GM18505 (cell line): ENCODE measurements at regions not wholly inside any gene's neighbourhood (a gene's known extent, or its start where the extent isn't known, plus 50 kb on each side); places are given as distances from the start of the nearest gene placed in this dataset.

Experiments
- ATAC-seq: cut with Tn5 transposase; IDR thresholded peaks from one replicate; pipeline ENCODE4 v1.9.1; 2021; ENCODE audit not compliant: unreplicated experiment
- POLR2A ChIP-seq: IDR thresholded peaks from 4 replicates; pipeline ENCODE4 v1.6.1; 2011; ENCODE audit warnings: borderline replicate concordance; ENCODE audit not compliant: insufficient read depth, insufficient read length; ENCODE audit errors: extremely low read depth

DNA sequence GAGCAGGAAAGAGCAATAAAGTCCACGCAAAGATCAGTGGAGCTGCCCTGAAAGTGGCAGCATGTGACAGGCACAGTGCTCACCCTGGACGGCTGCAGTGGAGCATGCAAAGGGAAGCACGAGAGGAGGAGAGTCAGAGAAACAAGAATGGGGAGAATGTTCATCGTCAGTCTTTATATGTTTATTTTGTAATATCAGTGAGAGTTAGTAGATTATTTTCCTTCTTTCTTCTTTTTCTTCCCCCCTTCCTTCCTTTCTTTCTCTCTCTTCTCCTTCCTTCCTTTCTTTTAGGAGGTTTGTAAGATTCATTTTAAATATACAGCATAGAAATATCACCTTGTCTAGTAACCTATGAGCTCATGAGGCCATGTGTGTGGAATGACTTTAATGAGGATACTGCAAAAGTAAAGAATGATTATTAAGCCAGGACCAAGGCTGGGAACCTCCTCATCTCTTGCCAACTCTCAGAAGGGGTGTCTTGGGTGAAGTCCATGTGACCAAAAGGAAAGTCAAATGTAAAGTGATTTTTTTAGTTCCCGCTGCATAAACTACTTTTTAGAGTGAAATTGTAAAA, 321.1 kb downstream of the AASDHPPT start:
- TF ChIP-seq POLR2A = no peak
- ATAC-seq = no peak

DNA sequence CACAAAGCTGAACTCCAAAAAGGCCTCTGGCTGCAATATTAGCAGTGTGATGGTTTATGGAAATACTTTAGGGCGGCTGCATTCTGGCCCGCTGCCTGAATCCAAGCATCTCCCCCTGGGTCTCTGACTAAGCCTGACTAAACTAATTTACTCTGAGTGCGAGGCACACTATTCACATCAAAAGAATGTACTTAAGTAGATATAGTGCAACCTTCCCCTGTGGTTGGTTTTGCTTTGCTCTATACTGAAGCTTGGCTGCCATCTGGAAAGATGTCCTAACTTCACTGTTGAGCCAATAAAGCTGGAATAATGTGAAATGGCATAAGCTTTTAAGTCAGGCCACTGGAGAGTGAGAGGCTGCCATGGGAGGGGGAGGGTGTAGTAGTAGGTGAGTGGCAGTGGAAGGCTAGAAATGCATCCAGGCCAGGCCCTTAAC, 321.6 kb downstream of the AASDHPPT start:
- TF ChIP-seq POLR2A = no peak
- no peak for ATAC-seq

DNA sequence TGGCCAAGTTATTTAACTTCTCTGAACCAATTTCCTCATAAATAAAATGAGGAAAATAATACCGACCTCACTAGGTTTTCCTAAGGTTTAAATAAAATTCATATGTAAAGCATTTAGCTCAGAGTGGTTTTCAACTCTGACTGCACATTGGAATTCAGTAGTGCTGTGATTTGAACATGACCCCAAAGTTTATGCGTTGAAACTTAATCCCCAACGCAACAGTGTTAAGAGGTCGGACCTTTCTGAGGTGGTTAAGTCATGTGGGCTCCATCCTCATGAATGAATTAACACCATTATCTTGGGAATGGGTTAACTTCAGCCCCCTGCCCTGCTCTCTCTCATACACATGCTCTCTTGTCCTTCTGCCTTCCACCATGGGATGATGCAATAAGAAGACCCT, 322.2 kb downstream of the AASDHPPT start:
- ATAC-seq = no peak
- TF ChIP-seq POLR2A = no peak

DNA sequence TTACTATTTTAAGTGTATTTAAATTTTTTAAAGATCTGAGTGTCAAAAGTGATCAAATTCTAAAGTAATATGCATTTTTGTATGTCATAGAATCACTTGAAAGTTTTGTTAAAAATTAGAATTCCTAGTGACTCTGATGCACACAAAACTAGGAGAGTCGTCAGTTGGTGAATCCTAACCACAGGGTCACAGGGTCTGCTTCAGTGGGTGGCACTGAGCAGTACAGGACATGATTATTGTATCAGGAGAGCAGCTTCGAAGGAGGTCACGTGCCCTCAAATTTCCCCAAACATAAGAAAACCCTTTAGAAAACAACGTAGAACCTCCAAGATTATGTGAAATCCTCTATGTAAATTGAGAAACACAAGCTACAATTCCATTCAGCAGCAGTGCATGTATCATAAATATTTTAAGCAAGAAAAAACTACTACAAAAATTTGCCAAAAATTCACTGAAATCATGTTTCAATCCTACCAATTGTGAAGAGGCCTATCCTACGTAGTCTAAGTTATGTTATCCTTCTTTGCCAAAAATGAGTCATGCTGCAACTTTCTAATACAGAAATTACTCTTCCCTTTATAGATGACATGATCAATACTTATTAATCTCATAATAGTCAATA, 323.6 kb downstream of the AASDHPPT start:
- no peak for TF ChIP-seq POLR2A
- no peak for ATAC-seq

DNA sequence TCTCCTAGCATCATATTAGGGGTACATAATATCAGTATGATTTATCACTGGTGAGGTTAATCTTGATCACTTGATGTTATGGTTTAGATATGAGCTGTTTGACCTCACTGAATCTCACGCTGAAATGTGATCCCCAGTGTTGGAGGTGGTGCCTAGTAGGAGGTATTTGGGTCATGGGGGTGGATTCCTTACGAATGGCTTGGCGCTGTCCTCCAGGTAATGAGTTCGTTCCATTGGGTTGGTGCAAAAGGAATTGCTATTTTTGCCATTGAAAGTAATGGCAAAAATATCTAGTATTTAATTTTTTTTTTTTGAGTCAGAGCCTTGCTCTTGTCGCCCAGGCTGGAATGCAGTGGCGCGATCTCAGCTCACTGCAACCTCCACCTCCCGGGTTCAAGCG, 326.3 kb downstream of the AASDHPPT start:
- ATAC-seq = no peak
- no peak for TF ChIP-seq POLR2A

DNA sequence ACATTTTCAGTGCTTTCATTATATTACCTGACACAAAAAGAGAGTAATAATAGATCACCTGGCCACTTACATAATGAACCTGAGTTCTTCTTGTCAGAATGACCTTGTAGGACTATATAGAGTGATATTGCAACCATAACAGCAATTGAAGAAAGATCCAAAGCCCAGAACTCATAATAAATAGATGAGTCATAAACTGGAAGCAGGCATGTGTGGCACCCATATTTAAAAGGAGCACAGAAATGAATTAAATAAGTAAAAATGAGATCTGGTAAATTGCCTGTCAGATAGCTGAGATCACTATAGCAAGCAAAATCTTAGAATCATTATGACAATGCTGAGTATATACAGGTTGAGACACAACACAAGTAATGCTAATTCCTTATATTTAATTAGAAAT, 331.8 kb downstream of the AASDHPPT start:
- no peak for ATAC-seq

DNA sequence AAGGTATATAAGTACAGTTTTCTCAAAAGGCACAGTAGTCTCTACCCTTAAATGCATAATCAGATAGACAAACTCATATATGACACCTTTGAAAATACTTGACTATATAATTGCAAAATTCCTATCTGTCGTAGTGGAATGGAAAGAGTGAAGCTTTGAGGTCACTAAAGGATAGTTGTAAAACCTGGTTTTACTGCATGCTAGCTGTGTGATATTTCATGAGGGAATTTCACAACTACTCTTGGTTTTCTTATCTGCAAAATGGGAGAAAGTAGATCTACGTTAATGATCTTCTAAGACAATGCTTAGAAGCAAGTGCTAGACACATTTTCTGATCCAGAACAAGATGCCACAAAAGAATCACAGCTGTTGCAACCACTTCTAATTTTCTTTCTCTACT, 332.2 kb downstream of the AASDHPPT start:
- TF ChIP-seq POLR2A = no peak
- ATAC-seq = no peak

More for the DNA sequence above, 331.8 kb downstream of the AASDHPPT start:
- no peak for TF ChIP-seq POLR2A

DNA sequence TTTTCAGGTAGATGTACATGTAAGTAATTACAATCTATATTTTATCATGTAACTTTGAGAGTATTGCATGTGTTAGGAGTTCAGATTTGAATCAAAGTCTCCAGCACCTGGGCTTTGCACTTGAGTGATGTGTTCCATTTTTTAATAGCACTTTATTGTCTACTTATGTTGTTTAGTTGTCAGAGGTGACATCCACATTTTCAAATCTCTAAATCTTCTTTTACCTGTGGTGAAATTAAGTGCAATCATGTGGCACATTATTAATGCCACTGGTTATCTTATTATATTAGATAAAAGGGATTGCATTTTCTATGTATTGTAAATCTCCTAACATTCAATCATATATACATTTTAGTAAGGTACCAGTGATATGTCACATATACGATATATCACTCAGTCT, 333.4 kb downstream of the AASDHPPT start:
- ATAC-seq = no peak

DNA sequence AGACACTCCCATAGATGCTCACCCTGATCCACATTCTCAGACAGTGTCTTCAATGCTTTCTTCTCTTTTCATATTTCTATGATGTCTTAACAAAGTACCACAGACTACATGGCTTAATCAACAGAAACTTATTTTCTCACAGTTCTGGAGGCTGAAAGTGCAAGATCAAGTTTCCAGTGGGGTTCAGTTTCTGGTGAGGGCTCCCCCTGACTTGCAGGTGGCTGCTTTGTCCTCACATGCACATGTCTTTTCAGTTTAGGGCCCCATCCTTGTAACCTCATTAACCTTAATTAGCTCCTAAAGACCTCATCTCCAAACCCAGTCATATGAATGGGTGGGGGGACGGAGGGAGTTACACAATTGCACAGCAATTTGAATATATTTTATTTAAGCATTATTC, 335.8 kb downstream of the AASDHPPT start:
- TF ChIP-seq POLR2A = no peak
- ATAC-seq = no peak

More for the DNA sequence above, 333.4 kb downstream of the AASDHPPT start:
- TF ChIP-seq POLR2A = no peak

DNA sequence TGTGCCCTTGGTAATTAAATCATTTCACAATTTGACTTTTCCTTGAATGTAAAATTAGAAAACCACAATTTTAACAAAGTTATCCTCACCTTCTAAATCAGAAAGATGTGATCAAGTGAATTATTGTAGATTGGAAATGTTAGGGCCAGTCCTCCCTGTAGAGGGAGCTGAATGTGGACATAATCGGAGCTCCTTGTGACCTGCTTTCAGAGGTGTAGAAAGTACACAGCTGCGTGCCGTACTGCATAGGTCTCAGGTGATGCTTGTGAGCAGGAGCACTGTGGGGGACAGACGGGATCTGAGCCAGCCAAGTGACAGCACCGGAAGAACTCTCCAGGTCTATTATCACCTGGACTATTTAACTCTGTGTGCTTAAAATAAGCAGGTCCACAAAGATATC, 338.0 kb downstream of the AASDHPPT start:
- no peak for ATAC-seq
- no peak for TF ChIP-seq POLR2A

DNA sequence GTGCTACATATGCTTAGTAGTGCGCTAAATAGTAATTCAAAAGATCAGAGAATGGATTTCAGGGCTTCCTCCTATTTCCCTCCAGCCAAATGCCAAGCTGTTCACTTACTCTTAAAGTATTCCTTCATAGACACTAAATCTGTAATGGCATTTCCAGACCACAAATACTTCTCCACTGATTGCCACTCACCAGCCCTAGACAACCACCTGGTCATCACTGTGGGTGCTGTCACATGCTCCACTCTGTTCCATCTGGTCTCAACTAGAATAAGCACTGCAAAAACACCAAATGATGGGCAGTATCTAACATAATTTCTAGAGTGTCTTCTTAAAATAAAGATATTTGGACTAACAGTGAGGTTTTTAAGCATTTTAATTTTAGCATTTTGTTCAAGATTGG, 341.3 kb downstream of the AASDHPPT start:
- TF ChIP-seq POLR2A = no peak
- no peak for ATAC-seq

DNA sequence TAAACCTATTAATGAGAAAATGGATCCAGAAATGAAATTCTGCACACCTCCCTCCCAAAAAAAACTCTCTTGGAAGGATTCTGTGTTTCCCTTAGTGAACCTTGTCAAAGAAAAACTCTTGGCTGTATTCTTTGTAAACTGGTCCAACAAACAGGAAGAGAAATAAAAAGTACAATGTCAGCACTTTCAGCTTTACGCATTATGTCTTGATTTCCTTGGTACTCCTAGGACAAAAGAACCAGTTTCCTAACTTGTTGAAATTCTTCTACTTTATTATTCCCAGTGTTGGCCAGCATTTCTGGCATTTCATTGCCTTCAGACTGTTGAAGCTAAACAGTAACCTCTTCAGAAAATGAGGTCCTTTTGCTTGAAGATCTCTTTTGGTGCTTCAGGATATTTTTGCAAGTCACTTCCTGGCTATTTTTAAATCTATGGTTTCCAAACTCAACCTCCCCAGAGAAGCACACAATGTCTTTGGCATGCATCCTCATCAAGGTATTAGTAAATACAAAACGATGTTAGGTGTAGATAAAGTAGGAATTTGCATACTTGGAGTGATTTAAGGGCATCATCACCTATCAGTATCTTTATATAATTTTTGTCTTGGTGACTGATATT, 342.7 kb downstream of the AASDHPPT start:
- ATAC-seq = no peak
- TF ChIP-seq POLR2A = no peak

DNA sequence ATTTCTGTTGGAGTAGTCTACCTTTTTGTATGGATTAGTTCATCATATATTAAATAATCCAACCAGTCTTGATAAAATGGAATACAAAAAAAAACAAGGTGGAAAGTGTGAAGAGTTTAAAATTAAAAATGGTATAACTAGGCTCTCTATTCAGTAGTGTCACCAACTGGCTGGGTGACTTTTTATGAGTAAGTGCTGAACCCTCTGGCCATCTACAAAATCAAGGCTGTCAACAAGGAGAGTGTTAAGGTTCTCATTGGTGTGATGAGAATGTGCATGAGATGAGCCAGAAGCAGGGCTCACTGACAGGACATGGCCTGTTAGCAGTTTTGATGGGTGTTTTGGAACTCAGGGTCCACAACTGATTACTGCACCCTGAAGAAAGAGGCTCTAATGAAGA, 343.2 kb downstream of the AASDHPPT start:
- ATAC-seq = no peak
- no peak for TF ChIP-seq POLR2A

DNA sequence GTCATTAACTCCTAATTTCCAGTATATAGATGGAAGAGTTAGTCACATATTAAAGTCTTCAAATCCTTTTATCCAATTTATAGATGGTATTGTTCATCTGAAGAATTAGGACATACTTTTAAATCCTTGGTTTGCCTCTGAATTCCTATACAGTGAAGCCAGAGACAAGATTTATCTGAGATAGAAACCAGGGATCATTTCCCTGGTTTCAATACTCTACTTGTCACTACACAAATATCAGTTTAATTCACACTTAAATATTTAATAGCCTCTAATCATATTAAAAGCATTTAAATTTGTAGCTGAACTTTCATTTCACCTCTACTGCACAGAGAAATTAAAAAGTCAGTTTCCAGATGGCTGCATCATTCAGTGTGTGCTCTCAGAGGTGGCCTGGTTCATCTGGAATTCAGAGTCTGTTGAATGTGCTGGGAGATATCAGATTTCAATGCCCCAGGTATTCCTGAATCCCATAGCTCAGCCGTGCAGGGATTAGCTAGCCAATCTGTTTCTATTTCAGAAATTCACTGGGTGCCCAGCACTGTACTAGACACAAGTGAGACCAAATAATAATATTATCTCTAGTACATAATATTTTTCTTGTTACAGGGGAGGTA, 344.3 kb downstream of the AASDHPPT start:
- no peak for TF ChIP-seq POLR2A
- no peak for ATAC-seq
